Embryonic facial prominence (tissue), 1 donor: ENCODE measurements at regions not wholly inside any gene's neighbourhood (a gene's known extent, or its start where the extent isn't known, plus 50 kb on each side); places are given as distances from the start of the nearest gene placed in this dataset.
"Not testable (repeated sequence)": the region's sequence is repeated elsewhere in the genome, so short reads cannot be mapped to it uniquely, and the experiment has no call there.

Experiments
- DNase-seq: peaks from one replicate; pipeline ENCODE4 v3.0.0-alpha.2; 2016; ENCODE audit errors: extremely low spot score

- peak; percentile 93 for DNase-seq
These were observed 181.4 kb downstream of the SMAD6 start for GRCh38 chr15:66883284-66883911.

DNA sequence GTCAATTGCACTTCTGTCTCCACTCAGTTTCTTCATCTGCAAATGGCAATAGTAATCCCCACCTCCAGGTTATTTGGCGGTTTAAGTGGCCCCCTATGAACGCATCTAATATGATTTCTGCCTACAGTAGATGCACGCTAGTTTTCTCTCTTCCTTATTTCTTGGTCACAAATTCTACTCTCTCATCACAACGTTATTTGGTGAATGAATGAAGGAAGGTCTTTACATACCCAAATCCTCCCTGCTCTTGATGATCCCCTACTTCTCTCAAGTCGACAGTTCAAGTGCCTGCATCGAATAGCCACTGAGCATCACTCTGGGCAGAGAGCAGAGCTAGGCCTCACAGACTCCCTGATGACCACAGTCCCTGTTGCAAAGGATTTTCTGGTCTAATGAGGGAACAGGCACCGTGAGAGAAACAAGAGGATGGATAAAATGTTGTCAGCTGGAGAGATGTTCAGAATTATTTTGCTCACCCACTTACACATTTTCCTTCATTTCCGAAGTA is 181.2 kb upstream of the SMAD3 start:
- DNase-seq = no peak

GRCh38 chr15:66884661-66885237 is 180.7 kb upstream of the SMAD3 start:
- no peak for DNase-seq

DNA sequence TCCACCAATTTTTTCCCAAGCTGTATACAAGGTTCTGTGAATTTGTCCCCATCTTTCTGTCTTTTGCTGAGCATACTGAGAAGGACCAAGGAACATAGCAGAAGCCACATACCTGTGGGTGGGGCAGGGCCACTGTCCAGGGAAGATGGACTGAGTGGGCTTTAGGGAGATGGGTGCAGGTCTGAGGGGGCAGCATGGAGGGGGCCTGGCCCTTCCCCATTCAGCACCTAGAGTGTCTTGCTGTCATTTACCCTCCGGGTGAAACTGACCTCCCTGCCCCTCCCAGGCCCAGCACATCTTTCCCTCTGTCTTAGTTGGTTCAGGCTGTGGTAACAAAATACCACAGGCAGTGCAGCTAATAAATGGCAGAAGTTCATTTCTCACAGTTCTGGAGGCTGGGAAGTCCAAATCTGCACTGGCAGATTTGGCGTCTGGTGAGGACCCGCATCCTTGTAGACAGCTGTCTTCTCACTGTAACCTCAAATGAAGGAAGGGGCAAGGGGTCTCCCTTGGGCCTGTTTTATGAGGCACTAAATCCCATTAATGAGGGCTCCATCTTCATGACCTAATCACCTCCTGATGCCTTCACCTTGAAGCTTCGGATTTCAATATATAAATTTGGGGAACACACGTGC is 180.0 kb upstream of the SMAD3 start:
- DNase-seq = no peak

GRCh38 chr15:66886241-66886675 is 179.1 kb upstream of the SMAD3 start:
- no peak for DNase-seq

DNA sequence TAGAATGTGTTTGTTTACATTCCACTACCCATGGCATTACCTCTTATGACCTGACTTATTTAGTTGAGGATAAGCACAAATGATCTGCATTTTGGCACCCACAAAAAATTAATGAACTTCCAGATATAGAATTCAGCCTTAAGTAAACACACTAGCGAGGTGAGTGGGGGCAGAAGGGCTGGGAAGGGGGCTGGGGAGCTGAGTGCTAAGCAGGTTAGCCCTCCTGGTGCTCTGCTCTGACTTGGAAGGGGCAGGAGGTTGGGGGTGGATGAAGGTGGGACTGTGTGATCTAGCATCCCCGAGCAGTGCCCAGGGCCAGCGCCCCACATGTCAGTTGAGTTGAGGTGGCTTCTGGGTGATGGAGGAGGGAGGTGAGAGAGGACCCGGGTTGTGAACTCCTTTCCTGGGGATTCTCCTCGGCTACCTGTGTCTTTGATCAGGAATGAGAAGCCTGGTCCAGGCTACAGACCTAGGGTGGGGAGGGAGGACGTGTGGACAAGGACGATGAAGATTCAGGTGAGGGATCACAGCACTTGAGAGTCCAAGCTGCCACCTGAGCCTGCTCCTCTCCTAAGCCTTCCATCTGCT is 178.6 kb upstream of the SMAD3 start:
- DNase-seq = no peak

DNA sequence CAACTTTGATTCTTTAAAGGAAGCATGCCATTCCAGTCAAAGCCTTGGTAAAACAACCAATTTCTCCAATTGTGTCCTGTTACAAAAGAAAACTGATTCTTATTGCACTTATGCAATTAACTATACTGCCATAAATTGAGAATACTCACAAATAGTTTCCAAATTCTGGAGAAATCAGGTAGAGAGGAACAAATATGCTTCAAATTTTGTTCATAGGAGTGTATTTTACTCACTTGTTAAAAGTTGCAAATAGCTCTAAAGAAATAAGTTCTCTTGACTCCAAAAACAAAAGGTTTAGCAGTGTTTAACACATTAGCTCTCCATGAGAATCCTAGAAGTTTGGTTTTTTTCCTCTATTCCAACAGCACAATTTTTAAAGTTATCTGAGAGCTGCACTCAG is 176.1 kb upstream of the SMAD3 start:
- not testable (repeated sequence) for DNase-seq

GRCh38 chr15:66891776-66892175 is 173.6 kb upstream of the SMAD3 start:
- DNase-seq = no peak

DNA sequence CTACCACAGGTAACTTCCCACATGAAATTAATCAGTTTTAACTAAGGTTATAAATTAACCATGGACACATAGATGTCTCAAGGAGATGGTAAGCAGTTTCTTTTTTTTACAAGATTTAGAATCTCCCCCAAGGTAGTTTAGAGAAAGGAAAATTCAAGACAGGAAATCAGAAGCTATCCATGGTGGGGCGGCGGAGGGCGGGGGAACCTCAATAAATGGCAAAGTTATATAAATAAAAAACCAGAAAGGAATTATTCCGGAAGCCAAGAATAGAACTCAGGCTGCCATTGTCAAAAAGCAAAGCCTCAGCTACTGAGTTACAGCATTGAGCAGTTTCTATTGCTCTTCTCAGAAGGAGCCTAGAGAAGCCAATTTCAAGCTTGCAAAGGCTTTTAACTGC is 172.1 kb upstream of the SMAD3 start:
- DNase-seq = no peak

DNA sequence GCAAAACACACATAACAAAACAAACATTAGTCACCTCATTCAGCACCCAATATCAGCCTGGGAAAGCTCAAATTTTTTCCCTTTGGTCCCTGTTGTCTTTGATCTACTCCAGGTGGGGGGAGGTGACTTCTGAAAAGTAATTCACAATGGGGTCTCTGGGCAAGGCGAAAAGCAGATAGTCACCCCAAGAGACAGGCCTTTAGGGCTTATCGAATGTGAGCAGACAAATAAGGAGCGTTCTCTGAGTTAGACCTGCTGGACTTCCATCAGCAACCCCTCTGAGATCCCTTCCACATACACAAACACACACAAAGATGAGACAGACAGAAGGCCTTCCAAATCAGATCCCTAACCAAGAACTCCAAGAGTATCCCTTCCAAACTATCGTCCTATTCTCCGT is 171.0 kb upstream of the SMAD3 start:
- DNase-seq = no peak

- DNase-seq = no peak
These were observed 170.2 kb upstream of the SMAD3 start for GRCh38 chr15:66894986-66895780.

GRCh38 chr15:66895794-66896453 is 169.5 kb upstream of the SMAD3 start:
- no peak for DNase-seq

- DNase-seq = no peak
These were observed 168.8 kb upstream of the SMAD3 start for GRCh38 chr15:66896611-66897010.

GRCh38 chr15:66897416-66897815 is 168.0 kb upstream of the SMAD3 start:
- no peak for DNase-seq

DNA sequence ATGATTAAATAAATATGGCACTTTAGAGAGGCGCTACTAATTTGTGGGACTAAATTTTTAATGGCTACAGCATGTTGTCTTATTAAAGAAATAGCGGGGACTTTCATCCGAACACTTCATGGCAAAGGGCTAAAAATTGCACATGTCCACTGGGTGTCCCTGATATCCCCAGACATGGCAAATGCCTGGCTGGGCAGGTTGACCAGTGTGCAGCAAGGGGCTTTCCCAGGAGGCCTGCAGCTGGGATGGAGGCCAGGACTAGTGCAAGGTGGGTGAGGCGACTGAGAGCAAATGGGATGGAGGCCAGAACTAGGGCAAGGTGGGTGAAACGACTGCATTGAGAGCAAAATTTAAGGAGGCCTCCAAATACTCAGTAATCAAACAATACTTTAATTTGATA is 167.4 kb upstream of the SMAD3 start:
- DNase-seq = no peak

- no peak for DNase-seq
These were observed 166.6 kb upstream of the SMAD3 start for GRCh38 chr15:66898656-66899386.

GRCh38 chr15:66899555-66900350 is 165.6 kb upstream of the SMAD3 start:
- no peak for DNase-seq

GRCh38 chr15:66900586-66901310 is 164.7 kb upstream of the SMAD3 start:
- no peak for DNase-seq
